Esophagus muscularis mucosa (tissue), 4 donors: ENCODE measurements at regions not wholly inside any gene's neighbourhood (a gene's known extent, or its start where the extent isn't known, plus 50 kb on each side); places are given as distances from the start of the nearest gene placed in this dataset.

Experiments
- DNase-seq: peaks from one replicate; pipeline ENCODE4 v3.0.0-alpha.2; 2017; ENCODE audit errors: extremely low spot score
- H3K27ac ChIP-seq, 4 donors: fragments of 200-600 bp; sonication (generic); replicated peaks in 1 of 4; 1 replicate in 3 of 4; 2 replicates in 1 of 4; pipeline ENCODE4 v1.5.1; 2016 to 2019; ENCODE audit warnings: mild to moderate bottlenecking in 1 of 4
- H3K27me3 ChIP-seq, 4 donors: fragments of 200-600 bp; sonication (generic); one replicate each; pipeline versions ENCODE4 v1.5.1 to v1.6.0; 2016 to 2019
- H3K36me3 ChIP-seq, 4 donors: fragments of 200-600 bp; sonication (generic); one replicate each; pipeline ENCODE4 v1.5.1; 2016 to 2019
- H3K4me1 ChIP-seq, 4 donors: fragments of 200-600 bp; sonication (generic); one replicate each; pipeline ENCODE4 v1.5.1; 2016 to 2019
- H3K4me3 ChIP-seq, 4 donors: fragments of 200-600 bp; sonication (generic); 1 replicate in 2 of 4; 2 replicates in 2 of 4; pipeline ENCODE4 v1.5.1; 2016 to 2019; ENCODE audit warnings: mild to moderate bottlenecking in 4 of 4, moderate library complexity in 1 of 4
- H3K9me3 ChIP-seq, 4 donors: fragments of 200-600 bp; sonication (generic); 1 replicate in 3 of 4; 2 replicates in 1 of 4; pipeline ENCODE4 v1.5.1; 2016 to 2019
- EP300 ChIP-seq: sonication (generic); formaldehyde crosslinking; IDR thresholded peaks from one replicate; pipeline ENCODE4 v1.6.1; 2017; ENCODE audit warnings: antibody characterized with exemption
- POLR2A ChIP-seq: fragments of 450-650 bp; IDR thresholded peaks from one replicate; pipeline ENCODE4 v1.6.1; 2017; ENCODE audit warnings: antibody characterized with exemption, moderate library complexity, mild to moderate bottlenecking, low read depth
- POLR2AphosphoS5 ChIP-seq, 2 donors: sonication (generic); formaldehyde crosslinking; IDR thresholded peaks; one replicate each; pipeline ENCODE4 v1.6.1; 2017; ENCODE audit warnings: antibody characterized with exemption in 2 of 2
- WGBS: methylation state at CpG from one replicate; pipeline ENCODE4 v1.1.5; 2018; 5-methylcytosine and 5-hydroxymethylcytosine counted together
- intact Hi-C: fragments of 100-400 bp; cut with DNase I; formaldehyde crosslinking; loops from one replicate; pipeline ENCODE4 v1.15.1; 2023
- TF ChIP-seq, protein P1 (sequence below), 3 experiments: fragments of 200-600 bp in 2 of 3; fragments of 450-650 bp in 1 of 3; sonication (generic) in 2 of 3; IDR thresholded peaks; one replicate each; pipeline ENCODE4 v1.5.1; 2017 to 2019; ENCODE audit warnings: antibody characterized with exemption in 3 of 3, mild to moderate bottlenecking in 2 of 3, moderate library complexity in 1 of 3

DNA sequence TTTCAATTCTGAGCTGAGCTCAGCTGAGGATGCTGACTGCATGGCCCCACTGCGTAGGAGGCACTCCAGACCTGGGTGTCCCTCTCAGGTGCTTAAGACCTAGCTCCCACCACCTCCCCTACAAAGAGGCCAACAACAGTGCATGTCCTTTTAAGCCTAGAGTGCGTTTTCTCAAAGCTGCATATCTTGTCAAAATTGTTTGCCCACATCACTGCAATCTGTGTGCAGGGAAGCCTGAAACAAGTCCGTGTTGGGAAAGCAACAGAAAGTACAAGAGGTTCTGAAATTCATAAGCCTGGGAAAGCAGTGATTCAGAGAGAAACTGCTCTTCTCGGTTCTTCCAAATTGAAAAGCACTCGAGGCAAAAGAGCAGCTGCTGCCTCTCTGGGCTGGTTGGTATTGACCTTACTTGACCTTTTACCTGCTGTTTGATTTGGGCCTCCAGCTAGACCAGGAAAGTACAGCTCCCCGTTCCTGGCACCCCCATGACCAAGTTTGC is 238.4 kb downstream of the NR2F1-AS1 start:
- no peak overlapping the region for H3K4me3 ChIP-seq
- WGBS, result 74% methylated on average over 6 of the region's 6 CpGs
- intact Hi-C loops, result no loop called here
- H3K27me3 ChIP-seq, result no peaks in the 10 kb centered on the region
- no peaks in the 10 kb centered on the region for H3K36me3 ChIP-seq
- no peak overlapping the region for H3K27ac ChIP-seq
- no peak for DNase-seq
- no peaks in the 10 kb centered on the region for H3K4me1 ChIP-seq
- no peaks in the 10 kb centered on the region for H3K9me3 ChIP-seq
- no peak for TF ChIP-seq POLR2A
- no peak for TF ChIP-seq POLR2AphosphoS5 (IDR thresholded peaks at IDR 0.05)
- TF ChIP-seq, protein P1, sequence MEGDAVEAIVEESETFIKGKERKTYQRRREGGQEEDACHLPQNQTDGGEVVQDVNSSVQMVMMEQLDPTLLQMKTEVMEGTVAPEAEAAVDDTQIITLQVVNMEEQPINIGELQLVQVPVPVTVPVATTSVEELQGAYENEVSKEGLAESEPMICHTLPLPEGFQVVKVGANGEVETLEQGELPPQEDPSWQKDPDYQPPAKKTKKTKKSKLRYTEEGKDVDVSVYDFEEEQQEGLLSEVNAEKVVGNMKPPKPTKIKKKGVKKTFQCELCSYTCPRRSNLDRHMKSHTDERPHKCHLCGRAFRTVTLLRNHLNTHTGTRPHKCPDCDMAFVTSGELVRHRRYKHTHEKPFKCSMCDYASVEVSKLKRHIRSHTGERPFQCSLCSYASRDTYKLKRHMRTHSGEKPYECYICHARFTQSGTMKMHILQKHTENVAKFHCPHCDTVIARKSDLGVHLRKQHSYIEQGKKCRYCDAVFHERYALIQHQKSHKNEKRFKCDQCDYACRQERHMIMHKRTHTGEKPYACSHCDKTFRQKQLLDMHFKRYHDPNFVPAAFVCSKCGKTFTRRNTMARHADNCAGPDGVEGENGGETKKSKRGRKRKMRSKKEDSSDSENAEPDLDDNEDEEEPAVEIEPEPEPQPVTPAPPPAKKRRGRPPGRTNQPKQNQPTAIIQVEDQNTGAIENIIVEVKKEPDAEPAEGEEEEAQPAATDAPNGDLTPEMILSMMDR (IDR thresholded peaks at IDR 0.05), result no peak
- TF ChIP-seq EP300, result no peak

DNA sequence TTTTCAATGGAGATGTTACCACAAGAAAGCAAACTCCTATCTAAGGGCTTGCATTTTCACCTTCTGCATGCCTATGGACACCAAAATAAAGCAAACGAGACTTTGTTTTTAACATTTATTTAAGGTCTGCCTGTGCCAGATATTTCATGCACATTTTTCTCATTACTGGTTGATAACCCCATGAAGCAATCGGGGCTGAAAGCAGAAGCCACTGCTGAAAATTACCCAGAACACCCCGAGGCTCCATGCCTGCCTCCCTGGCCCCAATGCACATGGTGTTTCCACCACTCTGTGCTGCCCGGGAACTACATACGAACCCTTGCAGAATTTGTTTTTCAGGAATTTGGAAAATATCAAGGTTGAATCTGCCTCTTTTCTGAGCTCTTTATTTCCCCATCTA is 240.1 kb downstream of the NR2F1-AS1 start:
- Histone ChIP-seq H3K4me3 (no peak overlapping the region), H3K27me3 (no peaks in the 10 kb centered on the region), H3K9me3 (no peaks in the 10 kb centered on the region), H3K27ac (no peak overlapping the region), H3K4me1 (no peaks in the 10 kb centered on the region), H3K36me3 (no peaks in the 10 kb centered on the region)
- no peak for DNase-seq
- intact Hi-C loops, result no loop called here
- TF ChIP-seq EP300, result no peak
- TF ChIP-seq POLR2A, result no peak
- no peak for TF ChIP-seq POLR2AphosphoS5 (IDR thresholded peaks at IDR 0.05)
- TF ChIP-seq, protein P1 (IDR thresholded peaks at IDR 0.05), result no peak
- 79% methylated on average over 5 of the region's 5 CpGs for WGBS

DNA sequence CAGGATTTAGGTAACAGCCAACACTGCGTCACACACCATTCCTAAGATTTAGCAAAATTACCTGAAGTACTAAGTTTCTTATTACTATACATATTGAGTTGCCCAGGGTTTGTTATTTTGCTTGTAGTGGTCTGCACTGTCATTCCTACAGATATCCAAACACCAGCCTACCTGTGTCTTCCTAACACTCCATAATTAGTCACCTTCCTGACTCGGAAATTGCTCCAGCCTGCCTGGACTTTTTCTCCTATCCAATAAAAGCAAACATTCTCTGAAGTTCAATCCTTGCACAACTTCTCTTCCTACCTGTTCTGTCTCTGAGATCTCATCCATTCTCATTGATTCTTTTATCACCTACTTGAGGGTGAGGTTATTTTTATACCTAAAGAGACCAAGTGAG is 243.9 kb downstream of the NR2F1-AS1 start:
- no peaks in the 10 kb centered on the region for H3K36me3 ChIP-seq
- no peak overlapping the region for H3K27ac ChIP-seq
- WGBS, result 91% methylated on average over 2 of the region's 2 CpGs
- no peaks in the 10 kb centered on the region for H3K9me3 ChIP-seq
- intact Hi-C loops, result no loop called here
- H3K27me3 ChIP-seq, result no peaks in the 10 kb centered on the region
- H3K4me3 ChIP-seq, result no peak overlapping the region
- no peak for DNase-seq
- TF ChIP-seq POLR2A, result no peak
- TF ChIP-seq POLR2AphosphoS5 (IDR thresholded peaks at IDR 0.05), result no peak
- TF ChIP-seq, protein P1 (IDR thresholded peaks at IDR 0.05), result no peak
- no peak for TF ChIP-seq EP300
- no peaks in the 10 kb centered on the region for H3K4me1 ChIP-seq

DNA sequence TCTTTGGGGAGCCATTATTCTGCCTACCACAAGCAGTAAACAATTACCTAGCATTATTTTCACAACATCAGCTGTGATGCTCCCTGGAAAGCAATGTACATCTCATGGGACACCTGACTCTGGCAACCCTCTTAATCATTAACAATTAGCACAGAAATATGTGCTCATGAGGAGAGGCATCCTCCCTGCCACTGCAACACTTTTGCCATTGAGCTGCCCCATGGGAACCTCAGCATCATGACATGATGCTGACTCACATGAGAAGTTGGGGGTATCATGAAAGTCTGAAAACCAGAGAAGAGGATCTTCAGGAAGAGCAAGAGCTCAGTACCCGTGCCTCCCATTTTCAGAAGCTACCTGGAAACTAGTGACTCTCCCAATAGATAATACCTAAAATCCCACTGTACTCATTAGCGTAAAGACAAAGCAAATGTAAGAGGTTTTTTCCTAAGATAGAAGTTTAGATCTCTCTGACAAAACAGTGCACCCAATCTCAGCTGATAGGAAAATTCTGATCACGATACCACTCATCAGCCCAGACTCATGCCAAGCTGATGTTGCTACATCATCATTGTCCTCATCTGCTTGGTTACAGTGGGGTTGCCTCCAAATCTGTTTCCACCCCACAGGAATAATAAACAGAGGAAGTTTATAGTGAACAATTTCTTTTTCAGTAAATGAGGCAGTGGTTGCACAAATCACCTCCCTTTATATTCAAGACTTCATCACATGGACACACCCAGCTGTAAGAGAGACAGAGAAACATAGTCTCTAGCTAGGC is 244.5 kb downstream of the NR2F1-AS1 start:
- intact Hi-C loops, result no loop called here
- H3K9me3 ChIP-seq, result no peaks in the 10 kb centered on the region
- WGBS, result 95% methylated on average over 3 of the region's 3 CpGs
- no peaks in the 10 kb centered on the region for H3K4me1 ChIP-seq
- no peak for DNase-seq
- H3K27ac ChIP-seq, result no peak overlapping the region
- no peaks in the 10 kb centered on the region for H3K36me3 ChIP-seq
- TF ChIP-seq, protein P1 (IDR thresholded peaks at IDR 0.05), result no peak
- TF ChIP-seq EP300 (no peak), POLR2AphosphoS5 (IDR thresholded peaks at IDR 0.05) (no peak), POLR2A (no peak)
- no peak overlapping the region for H3K4me3 ChIP-seq
- no peaks in the 10 kb centered on the region for H3K27me3 ChIP-seq
